HEK293 (cell line): ENCODE measurements at regions not wholly inside any gene's neighbourhood (a gene's known extent, or its start where the extent isn't known, plus 50 kb on each side); places are given as distances from the start of the nearest gene placed in this dataset.

ENCODE experiments used
- TCF7L2 ChIP-seq: IDR thresholded peaks from 2 replicates; pipeline ENCODE4 v1.6.1; 2011; ENCODE audit warnings: low read depth, mild to moderate bottlenecking, inconsistent platforms, low read length, moderate library complexity, borderline replicate concordance
- YY2 ChIP-seq: fragments of 450-650 bp; formaldehyde crosslinking; IDR thresholded peaks from 2 replicates; pipeline ENCODE4 v1.5.1; 2016; ENCODE audit warnings: missing biosample characterization, missing genetic modification characterization
- ZBTB49 ChIP-seq: fragments of 450-650 bp; formaldehyde crosslinking; IDR thresholded peaks from 2 replicates; pipeline ENCODE4 v1.5.1; 2016; ENCODE audit warnings: missing biosample characterization, missing genetic modification characterization, low read depth
- ZBTB6 ChIP-seq: fragments of 450-650 bp; formaldehyde crosslinking; IDR thresholded peaks from 2 replicates; pipeline ENCODE4 v1.5.1; 2017; ENCODE audit warnings: missing biosample characterization, missing genetic modification characterization
- ZBTB7A ChIP-seq: fragments of 450-650 bp; formaldehyde crosslinking; IDR thresholded peaks from 2 replicates; pipeline ENCODE4 v1.5.1; 2016; ENCODE audit warnings: low read depth, missing biosample characterization, missing genetic modification characterization
- ZNF341 ChIP-seq: fragments of 450-650 bp; formaldehyde crosslinking; IDR thresholded peaks from 2 replicates; pipeline ENCODE4; 2016; ENCODE audit warnings: low read depth, missing biosample characterization, missing genetic modification characterization
- ZNF350 ChIP-seq: fragments of 450-650 bp; formaldehyde crosslinking; IDR thresholded peaks from 2 replicates; pipeline ENCODE4 v1.5.0; 2017; ENCODE audit warnings: missing biosample characterization, mild to moderate bottlenecking, missing genetic modification characterization
- ZNF558 ChIP-seq: fragments of 450-650 bp; formaldehyde crosslinking; IDR thresholded peaks from 2 replicates; pipeline ENCODE4 v1.5.1; 2016; ENCODE audit warnings: missing biosample characterization, missing genetic modification characterization
- TF ChIP-seq, protein P1 (sequence below): fragments of 450-650 bp; formaldehyde crosslinking; IDR thresholded peaks from 2 replicates; pipeline ENCODE4 v1.5.1; 2016; ENCODE audit warnings: missing biosample characterization, missing genetic modification characterization
- TF ChIP-seq, protein P2 (sequence below): fragments of 450-650 bp; formaldehyde crosslinking; IDR thresholded peaks from 2 replicates; pipeline ENCODE4 v1.5.1; 2016; ENCODE audit warnings: missing biosample characterization, missing genetic modification characterization
- TF ChIP-seq, protein P3 (sequence below): fragments of 450-650 bp; formaldehyde crosslinking; IDR thresholded peaks from 2 replicates; pipeline ENCODE4 v1.5.1; 2016; ENCODE audit warnings: missing biosample characterization, missing genetic modification characterization
- TF ChIP-seq, protein P4 (sequence below): fragments of 450-650 bp; formaldehyde crosslinking; IDR thresholded peaks from 2 replicates; pipeline ENCODE4 v1.5.1; 2016; ENCODE audit warnings: missing biosample characterization, missing genetic modification characterization

DNA sequence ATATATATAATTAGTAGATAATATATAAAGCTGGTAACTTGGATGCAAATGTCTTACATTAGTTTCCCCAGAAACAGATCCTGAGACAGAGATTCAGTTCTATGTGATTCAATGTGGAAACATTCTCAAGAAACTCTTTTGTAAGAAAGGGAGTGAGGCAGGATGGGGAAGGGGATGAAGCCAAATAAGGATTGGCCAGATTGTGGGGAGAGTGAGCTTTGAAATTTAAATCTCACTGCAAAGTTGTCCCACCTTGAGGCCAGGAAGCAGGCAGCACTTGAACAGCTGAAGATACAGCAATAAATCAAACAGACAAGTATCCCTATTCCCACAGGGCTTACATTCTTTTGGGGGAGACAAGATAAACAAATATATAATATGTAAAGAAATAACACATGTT, 126.3 kb upstream of the HEY2 start:
- TF ChIP-seq ZNF558 (tag by site-specific recombination) (no peak), ZBTB7A (tag by site-specific recombination) (no peak), ZNF350 (no peak), ZNF341 (tag by site-specific recombination) (no peak), ZBTB49 (tag by site-specific recombination) (no peak), ZBTB6 (tag by site-specific recombination) (no peak), YY2 (no peak), TCF7L2 (no peak)
- TF ChIP-seq, protein P1, sequence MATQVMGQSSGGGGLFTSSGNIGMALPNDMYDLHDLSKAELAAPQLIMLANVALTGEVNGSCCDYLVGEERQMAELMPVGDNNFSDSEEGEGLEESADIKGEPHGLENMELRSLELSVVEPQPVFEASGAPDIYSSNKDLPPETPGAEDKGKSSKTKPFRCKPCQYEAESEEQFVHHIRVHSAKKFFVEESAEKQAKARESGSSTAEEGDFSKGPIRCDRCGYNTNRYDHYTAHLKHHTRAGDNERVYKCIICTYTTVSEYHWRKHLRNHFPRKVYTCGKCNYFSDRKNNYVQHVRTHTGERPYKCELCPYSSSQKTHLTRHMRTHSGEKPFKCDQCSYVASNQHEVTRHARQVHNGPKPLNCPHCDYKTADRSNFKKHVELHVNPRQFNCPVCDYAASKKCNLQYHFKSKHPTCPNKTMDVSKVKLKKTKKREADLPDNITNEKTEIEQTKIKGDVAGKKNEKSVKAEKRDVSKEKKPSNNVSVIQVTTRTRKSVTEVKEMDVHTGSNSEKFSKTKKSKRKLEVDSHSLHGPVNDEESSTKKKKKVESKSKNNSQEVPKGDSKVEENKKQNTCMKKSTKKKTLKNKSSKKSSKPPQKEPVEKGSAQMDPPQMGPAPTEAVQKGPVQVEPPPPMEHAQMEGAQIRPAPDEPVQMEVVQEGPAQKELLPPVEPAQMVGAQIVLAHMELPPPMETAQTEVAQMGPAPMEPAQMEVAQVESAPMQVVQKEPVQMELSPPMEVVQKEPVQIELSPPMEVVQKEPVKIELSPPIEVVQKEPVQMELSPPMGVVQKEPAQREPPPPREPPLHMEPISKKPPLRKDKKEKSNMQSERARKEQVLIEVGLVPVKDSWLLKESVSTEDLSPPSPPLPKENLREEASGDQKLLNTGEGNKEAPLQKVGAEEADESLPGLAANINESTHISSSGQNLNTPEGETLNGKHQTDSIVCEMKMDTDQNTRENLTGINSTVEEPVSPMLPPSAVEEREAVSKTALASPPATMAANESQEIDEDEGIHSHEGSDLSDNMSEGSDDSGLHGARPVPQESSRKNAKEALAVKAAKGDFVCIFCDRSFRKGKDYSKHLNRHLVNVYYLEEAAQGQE (tag by site-specific recombination), result no peak
- TF ChIP-seq, protein P2, sequence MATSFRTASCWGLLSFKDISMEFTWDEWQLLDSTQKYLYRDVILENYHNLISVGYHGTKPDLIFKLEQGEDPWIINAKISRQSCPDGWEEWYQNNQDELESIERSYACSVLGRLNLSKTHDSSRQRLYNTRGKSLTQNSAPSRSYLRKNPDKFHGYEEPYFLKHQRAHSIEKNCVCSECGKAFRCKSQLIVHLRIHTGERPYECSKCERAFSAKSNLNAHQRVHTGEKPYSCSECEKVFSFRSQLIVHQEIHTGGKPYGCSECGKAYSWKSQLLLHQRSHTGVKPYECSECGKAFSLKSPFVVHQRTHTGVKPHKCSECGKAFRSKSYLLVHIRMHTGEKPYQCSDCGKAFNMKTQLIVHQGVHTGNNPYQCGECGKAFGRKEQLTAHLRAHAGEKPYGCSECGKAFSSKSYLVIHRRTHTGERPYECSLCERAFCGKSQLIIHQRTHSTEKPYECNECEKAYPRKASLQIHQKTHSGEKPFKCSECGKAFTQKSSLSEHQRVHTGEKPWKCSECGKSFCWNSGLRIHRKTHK (tag by site-specific recombination), result no peak
- TF ChIP-seq, protein P3, sequence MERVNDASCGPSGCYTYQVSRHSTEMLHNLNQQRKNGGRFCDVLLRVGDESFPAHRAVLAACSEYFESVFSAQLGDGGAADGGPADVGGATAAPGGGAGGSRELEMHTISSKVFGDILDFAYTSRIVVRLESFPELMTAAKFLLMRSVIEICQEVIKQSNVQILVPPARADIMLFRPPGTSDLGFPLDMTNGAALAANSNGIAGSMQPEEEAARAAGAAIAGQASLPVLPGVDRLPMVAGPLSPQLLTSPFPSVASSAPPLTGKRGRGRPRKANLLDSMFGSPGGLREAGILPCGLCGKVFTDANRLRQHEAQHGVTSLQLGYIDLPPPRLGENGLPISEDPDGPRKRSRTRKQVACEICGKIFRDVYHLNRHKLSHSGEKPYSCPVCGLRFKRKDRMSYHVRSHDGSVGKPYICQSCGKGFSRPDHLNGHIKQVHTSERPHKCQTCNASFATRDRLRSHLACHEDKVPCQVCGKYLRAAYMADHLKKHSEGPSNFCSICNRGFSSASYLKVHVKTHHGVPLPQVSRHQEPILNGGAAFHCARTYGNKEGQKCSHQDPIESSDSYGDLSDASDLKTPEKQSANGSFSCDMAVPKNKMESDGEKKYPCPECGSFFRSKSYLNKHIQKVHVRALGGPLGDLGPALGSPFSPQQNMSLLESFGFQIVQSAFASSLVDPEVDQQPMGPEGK (tag by site-specific recombination), result no peak
- TF ChIP-seq, protein P4, sequence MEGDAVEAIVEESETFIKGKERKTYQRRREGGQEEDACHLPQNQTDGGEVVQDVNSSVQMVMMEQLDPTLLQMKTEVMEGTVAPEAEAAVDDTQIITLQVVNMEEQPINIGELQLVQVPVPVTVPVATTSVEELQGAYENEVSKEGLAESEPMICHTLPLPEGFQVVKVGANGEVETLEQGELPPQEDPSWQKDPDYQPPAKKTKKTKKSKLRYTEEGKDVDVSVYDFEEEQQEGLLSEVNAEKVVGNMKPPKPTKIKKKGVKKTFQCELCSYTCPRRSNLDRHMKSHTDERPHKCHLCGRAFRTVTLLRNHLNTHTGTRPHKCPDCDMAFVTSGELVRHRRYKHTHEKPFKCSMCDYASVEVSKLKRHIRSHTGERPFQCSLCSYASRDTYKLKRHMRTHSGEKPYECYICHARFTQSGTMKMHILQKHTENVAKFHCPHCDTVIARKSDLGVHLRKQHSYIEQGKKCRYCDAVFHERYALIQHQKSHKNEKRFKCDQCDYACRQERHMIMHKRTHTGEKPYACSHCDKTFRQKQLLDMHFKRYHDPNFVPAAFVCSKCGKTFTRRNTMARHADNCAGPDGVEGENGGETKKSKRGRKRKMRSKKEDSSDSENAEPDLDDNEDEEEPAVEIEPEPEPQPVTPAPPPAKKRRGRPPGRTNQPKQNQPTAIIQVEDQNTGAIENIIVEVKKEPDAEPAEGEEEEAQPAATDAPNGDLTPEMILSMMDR (tag by site-specific recombination), result no peak
